ENCODE measurements at regions not wholly inside any gene's neighbourhood (a gene's known extent, or its start where the extent isn't known, plus 50 kb on each side); places are given as distances from the start of the nearest gene placed in this dataset.

GRCh38 chr11:101738452-101738851, 154.6 kb upstream of the TRPC6 start:
- no peak overlapping the region for H3K9ac ChIP-seq (ENCODE audit: low read length)
- H3K9me3 ChIP-seq (ENCODE audit: low read length): peaks cover 5% of the 10 kb centered on the region; the same call in 1 of the 2 replicates
- no peak for DNase-seq
- H2AFZ ChIP-seq (ENCODE audit: low read length): no peak overlapping the region
- H3K27ac ChIP-seq (ENCODE audit: low read length): no peak overlapping the region
- no peaks in the 10 kb centered on the region for H3K79me2 ChIP-seq (ENCODE audit: low read length)
- H4K20me1 ChIP-seq (ENCODE audit: insufficient read depth, low read depth, low read length): no peaks in the 10 kb centered on the region
- H3K9me2 ChIP-seq (replicated peaks; ENCODE audit: insufficient read depth, low read length): no peaks in the 10 kb centered on the region
- no peak overlapping the region for H3K4me3 ChIP-seq (ENCODE audit: low read length)
- no peak overlapping the region for H3K4me2 ChIP-seq (ENCODE audit: low read depth, low read length, poor library complexity, severe bottlenecking)
- H3K4me1 ChIP-seq (ENCODE audit: low read length): no peaks in the 10 kb centered on the region
- H3K36me3 ChIP-seq (ENCODE audit: insufficient read depth, low read length): no peaks in the 10 kb centered on the region
- no peaks in the 10 kb centered on the region for H3K27me3 ChIP-seq (ENCODE audit: low read length)

- no peaks in the 10 kb centered on the region; the same call in 1 of the 2 replicates for H3K27me3 ChIP-seq (ENCODE audit: low read length)
- H4K20me1 ChIP-seq (ENCODE audit: insufficient read depth, low read depth, low read length): no peaks in the 10 kb centered on the region
- no peaks in the 10 kb centered on the region for H3K4me1 ChIP-seq (ENCODE audit: low read length)
- no peaks in the 10 kb centered on the region for H3K79me2 ChIP-seq (ENCODE audit: low read length)
- H3K9me3 ChIP-seq (ENCODE audit: low read length): peaks cover 5% of the 10 kb centered on the region; the same call in 1 of the 2 replicates
- H3K9ac ChIP-seq (ENCODE audit: low read length): no peak overlapping the region
- H3K36me3 ChIP-seq (ENCODE audit: insufficient read depth, low read length): no peaks in the 10 kb centered on the region
- H3K4me3 ChIP-seq (ENCODE audit: low read length): no peak overlapping the region
- H3K9me2 ChIP-seq (replicated peaks; ENCODE audit: insufficient read depth, low read length): peaks cover 5% of the 10 kb centered on the region; the same call in 1 of the 2 replicates
- H2AFZ ChIP-seq (ENCODE audit: low read length): no peak overlapping the region
- no peak overlapping the region for H3K27ac ChIP-seq (ENCODE audit: low read length)
- H3K4me2 ChIP-seq (ENCODE audit: low read depth, low read length, poor library complexity, severe bottlenecking): no peak overlapping the region
- no peak for DNase-seq
These were observed 145.7 kb upstream of the TRPC6 start for GRCh38 chr11:101729406-101730078.

- Histone ChIP-seq H3K4me1 (ENCODE audit: low read length) (no peaks in the 10 kb centered on the region), H3K9me3 (ENCODE audit: low read length) (peaks cover 5% of the 10 kb centered on the region; the same call in 1 of the 2 replicates), H3K36me3 (ENCODE audit: insufficient read depth, low read length) (no peaks in the 10 kb centered on the region), H2AFZ (ENCODE audit: low read length) (no peak overlapping the region), H3K27me3 (ENCODE audit: low read length) (no peaks in the 10 kb centered on the region; the same call in 1 of the 2 replicates), H3K4me3 (ENCODE audit: low read length) (no peak overlapping the region), H4K20me1 (ENCODE audit: insufficient read depth, low read depth, low read length) (no peaks in the 10 kb centered on the region), H3K9ac (ENCODE audit: low read length) (no peak overlapping the region), H3K79me2 (ENCODE audit: low read length) (no peaks in the 10 kb centered on the region), H3K4me2 (ENCODE audit: low read depth, low read length, poor library complexity, severe bottlenecking) (no peak overlapping the region), H3K27ac (ENCODE audit: low read length) (no peak overlapping the region), H3K9me2 (replicated peaks; ENCODE audit: insufficient read depth, low read length) (peaks cover 5% of the 10 kb centered on the region; the same call in 1 of the 2 replicates)
- DNase-seq: no peak
These were observed 143.6 kb upstream of the TRPC6 start for GRCh38 chr11:101727451-101727850.

GRCh38 chr11:101726988-101727387, 143.2 kb upstream of the TRPC6 start:
- Histone ChIP-seq H2AFZ (ENCODE audit: low read length) (no peak overlapping the region), H3K27ac (ENCODE audit: low read length) (no peak overlapping the region), H3K4me3 (ENCODE audit: low read length) (no peak overlapping the region), H3K9me2 (replicated peaks; ENCODE audit: insufficient read depth, low read length) (peaks cover 5% of the 10 kb centered on the region; the same call in 1 of the 2 replicates), H3K9me3 (ENCODE audit: low read length) (peaks cover 5% of the 10 kb centered on the region; the same call in 1 of the 2 replicates), H3K4me1 (ENCODE audit: low read length) (no peaks in the 10 kb centered on the region), H3K27me3 (ENCODE audit: low read length) (no peaks in the 10 kb centered on the region; the same call in 1 of the 2 replicates), H3K36me3 (ENCODE audit: insufficient read depth, low read length) (no peaks in the 10 kb centered on the region), H3K9ac (ENCODE audit: low read length) (no peak overlapping the region), H3K79me2 (ENCODE audit: low read length) (no peaks in the 10 kb centered on the region), H3K4me2 (ENCODE audit: low read depth, low read length, poor library complexity, severe bottlenecking) (no peak overlapping the region), H4K20me1 (ENCODE audit: insufficient read depth, low read depth, low read length) (no peaks in the 10 kb centered on the region)
- DNase-seq: no peak

GRCh38 chr11:101723371-101723770, 139.6 kb upstream of the TRPC6 start:
- H3K79me2 ChIP-seq (ENCODE audit: low read length): no peaks in the 10 kb centered on the region
- H4K20me1 ChIP-seq (ENCODE audit: insufficient read depth, low read depth, low read length): no peaks in the 10 kb centered on the region
- no peak overlapping the region for H3K9ac ChIP-seq (ENCODE audit: low read length)
- no peak overlapping the region for H3K4me3 ChIP-seq (ENCODE audit: low read length)
- H3K27ac ChIP-seq (ENCODE audit: low read length): no peak overlapping the region
- H3K9me2 ChIP-seq (replicated peaks; ENCODE audit: insufficient read depth, low read length): peaks cover 5% of the 10 kb centered on the region; the same call in 1 of the 2 replicates
- no peaks in the 10 kb centered on the region for H3K9me3 ChIP-seq (ENCODE audit: low read length)
- no peaks in the 10 kb centered on the region for H3K27me3 ChIP-seq (ENCODE audit: low read length)
- H2AFZ ChIP-seq (ENCODE audit: low read length): no peak overlapping the region
- H3K4me1 ChIP-seq (ENCODE audit: low read length): no peaks in the 10 kb centered on the region
- H3K4me2 ChIP-seq (ENCODE audit: low read depth, low read length, poor library complexity, severe bottlenecking): no peak overlapping the region
- no peak for DNase-seq
- H3K36me3 ChIP-seq (ENCODE audit: insufficient read depth, low read length): no peaks in the 10 kb centered on the region

- Histone ChIP-seq H3K9me3 (ENCODE audit: low read length) (no peaks in the 10 kb centered on the region), H3K36me3 (ENCODE audit: insufficient read depth, low read length) (no peaks in the 10 kb centered on the region), H3K9ac (ENCODE audit: low read length) (no peak overlapping the region), H3K27me3 (ENCODE audit: low read length) (no peaks in the 10 kb centered on the region), H3K27ac (ENCODE audit: low read length) (no peak overlapping the region), H2AFZ (ENCODE audit: low read length) (no peak overlapping the region), H4K20me1 (ENCODE audit: insufficient read depth, low read depth, low read length) (no peaks in the 10 kb centered on the region), H3K9me2 (replicated peaks; ENCODE audit: insufficient read depth, low read length) (peaks cover 5% of the 10 kb centered on the region), H3K79me2 (ENCODE audit: low read length) (no peaks in the 10 kb centered on the region), H3K4me3 (ENCODE audit: low read length) (no peak overlapping the region), H3K4me1 (ENCODE audit: low read length) (no peaks in the 10 kb centered on the region), H3K4me2 (ENCODE audit: low read depth, low read length, poor library complexity, severe bottlenecking) (no peak overlapping the region)
- no peak for DNase-seq
These were observed 137.5 kb upstream of the TRPC6 start for GRCh38 chr11:101721270-101721669.

GRCh38 chr11:101718402-101718801, 134.6 kb upstream of the TRPC6 start:
- no peaks in the 10 kb centered on the region; the same call in 1 of the 2 replicates for H3K9me2 ChIP-seq (replicated peaks; ENCODE audit: insufficient read depth, low read length)
- no peaks in the 10 kb centered on the region for H3K79me2 ChIP-seq (ENCODE audit: low read length)
- no peak overlapping the region for H3K4me3 ChIP-seq (ENCODE audit: low read length)
- no peaks in the 10 kb centered on the region for H3K36me3 ChIP-seq (ENCODE audit: insufficient read depth, low read length)
- peaks cover 7% of the 10 kb centered on the region; the same call in 1 of the 2 replicates for H3K9me3 ChIP-seq (ENCODE audit: low read length)
- H2AFZ ChIP-seq (ENCODE audit: low read length): no peak overlapping the region
- no peak overlapping the region for H3K9ac ChIP-seq (ENCODE audit: low read length)
- no peaks in the 10 kb centered on the region for H4K20me1 ChIP-seq (ENCODE audit: insufficient read depth, low read depth, low read length)
- DNase-seq: no peak
- no peak overlapping the region for H3K27ac ChIP-seq (ENCODE audit: low read length)
- no peaks in the 10 kb centered on the region for H3K27me3 ChIP-seq (ENCODE audit: low read length)
- no peak overlapping the region for H3K4me2 ChIP-seq (ENCODE audit: low read depth, low read length, poor library complexity, severe bottlenecking)
- no peaks in the 10 kb centered on the region for H3K4me1 ChIP-seq (ENCODE audit: low read length)

GRCh38 chr11:101717619-101718018, 133.8 kb upstream of the TRPC6 start:
- Histone ChIP-seq H3K4me2 (ENCODE audit: low read depth, low read length, poor library complexity, severe bottlenecking) (no peak overlapping the region), H3K36me3 (ENCODE audit: insufficient read depth, low read length) (no peaks in the 10 kb centered on the region), H3K4me3 (ENCODE audit: low read length) (no peak overlapping the region), H3K27ac (ENCODE audit: low read length) (no peak overlapping the region), H3K4me1 (ENCODE audit: low read length) (no peaks in the 10 kb centered on the region), H3K9me3 (ENCODE audit: low read length) (peaks cover 12% of the 10 kb centered on the region; the same call in 1 of the 2 replicates), H3K79me2 (ENCODE audit: low read length) (no peaks in the 10 kb centered on the region), H2AFZ (ENCODE audit: low read length) (no peak overlapping the region), H4K20me1 (ENCODE audit: insufficient read depth, low read depth, low read length) (no peaks in the 10 kb centered on the region), H3K9me2 (replicated peaks; ENCODE audit: insufficient read depth, low read length) (no peaks in the 10 kb centered on the region; the same call in 1 of the 2 replicates), H3K27me3 (ENCODE audit: low read length) (no peaks in the 10 kb centered on the region), H3K9ac (ENCODE audit: low read length) (no peak overlapping the region)
- no peak for DNase-seq
